ENCODE measurements at regions not wholly inside any gene's neighbourhood (a gene's known extent, or its start where the extent isn't known, plus 50 kb on each side); places are given as distances from the start of the nearest gene placed in this dataset.
"Not testable (repeated sequence)": the region's sequence is repeated elsewhere in the genome, so short reads cannot be mapped to it uniquely, and the experiment has no call there.

DNA sequence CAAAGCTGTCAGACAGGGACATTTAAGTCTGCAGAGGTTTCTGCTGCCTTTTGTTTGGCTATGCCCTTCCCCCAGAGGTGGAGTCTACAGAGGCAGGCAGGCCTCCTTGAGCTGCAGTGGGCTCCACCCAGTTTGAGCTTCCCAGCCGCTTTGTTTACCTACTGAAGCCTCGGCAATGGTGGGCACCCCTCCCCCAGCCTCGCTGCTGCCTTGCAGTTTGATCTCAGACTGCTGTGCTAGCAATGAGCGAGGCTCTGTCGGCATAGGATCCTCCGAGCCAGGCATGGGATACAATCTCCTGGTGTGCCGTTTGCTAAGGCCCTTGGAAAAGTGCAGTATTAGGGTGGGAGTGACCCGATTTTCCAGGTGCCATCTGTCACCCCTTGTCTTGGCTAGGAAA lies 149.4 kb upstream of the PGRMC2 start:
- 92% methylated on average over 8 of the region's 8 CpGs for WGBS (ENCODE audit: insufficient coverage)
- not testable (repeated sequence) for H3K36me3 ChIP-seq (ENCODE audit: control insufficient read depth, insufficient read depth, low read length)

GRCh38 chr4:128429023-128429613 lies 141.5 kb upstream of the PGRMC2 start:
- WGBS (ENCODE audit: insufficient coverage) = 86% methylated on average over 1 of the region's 2 CpGs

More for the DNA sequence above, 149.4 kb upstream of the PGRMC2 start:
- not testable (repeated sequence) for H3K4me1 ChIP-seq (ENCODE audit: control insufficient read depth, insufficient read depth, low read length); H3K4me3 ChIP-seq (ENCODE audit: low read depth, low read length); DNase-seq (ENCODE audit: low read depth in 4 of 6, low spot score in 6 of 6); H3K27me3 ChIP-seq (ENCODE audit: control insufficient read depth, insufficient read depth, low read length); H3K27ac ChIP-seq (ENCODE audit: low read depth, low read length); H3K9me3 ChIP-seq (ENCODE audit: control insufficient read depth, insufficient read depth, low read length)

GRCh38 chr4:128428397-128428796 lies 140.8 kb upstream of the PGRMC2 start:
- Histone ChIP-seq H3K27me3 (ENCODE audit: control insufficient read depth, insufficient read depth, low read length) (no peaks in the 10 kb centered on the region), H3K4me1 (ENCODE audit: control insufficient read depth, insufficient read depth, low read length) (no peaks in the 10 kb centered on the region), H3K36me3 (ENCODE audit: control insufficient read depth, insufficient read depth, low read length) (no peaks in the 10 kb centered on the region), H3K9me3 (ENCODE audit: control insufficient read depth, insufficient read depth, low read length) (no peaks in the 10 kb centered on the region), H3K27ac (ENCODE audit: low read depth, low read length) (no peak overlapping the region), H3K4me3 (ENCODE audit: low read depth, low read length) (no peak overlapping the region)
- no peak for DNase-seq (ENCODE audit: low read depth in 4 of 6, low spot score in 6 of 6)
- no CpG with 5 or more reads among the region's 3 CpGs for WGBS (ENCODE audit: insufficient coverage)

More at GRCh38 chr4:128429023-128429613, 141.5 kb upstream of the PGRMC2 start:
- H3K27me3 ChIP-seq (ENCODE audit: control insufficient read depth, insufficient read depth, low read length); H3K4me3 ChIP-seq (ENCODE audit: low read depth, low read length); H3K27ac ChIP-seq (ENCODE audit: low read depth, low read length); DNase-seq (ENCODE audit: low read depth in 4 of 6, low spot score in 6 of 6); H3K9me3 ChIP-seq (ENCODE audit: control insufficient read depth, insufficient read depth, low read length); H3K36me3 ChIP-seq (ENCODE audit: control insufficient read depth, insufficient read depth, low read length); H3K4me1 ChIP-seq (ENCODE audit: control insufficient read depth, insufficient read depth, low read length): not testable (repeated sequence)

DNA sequence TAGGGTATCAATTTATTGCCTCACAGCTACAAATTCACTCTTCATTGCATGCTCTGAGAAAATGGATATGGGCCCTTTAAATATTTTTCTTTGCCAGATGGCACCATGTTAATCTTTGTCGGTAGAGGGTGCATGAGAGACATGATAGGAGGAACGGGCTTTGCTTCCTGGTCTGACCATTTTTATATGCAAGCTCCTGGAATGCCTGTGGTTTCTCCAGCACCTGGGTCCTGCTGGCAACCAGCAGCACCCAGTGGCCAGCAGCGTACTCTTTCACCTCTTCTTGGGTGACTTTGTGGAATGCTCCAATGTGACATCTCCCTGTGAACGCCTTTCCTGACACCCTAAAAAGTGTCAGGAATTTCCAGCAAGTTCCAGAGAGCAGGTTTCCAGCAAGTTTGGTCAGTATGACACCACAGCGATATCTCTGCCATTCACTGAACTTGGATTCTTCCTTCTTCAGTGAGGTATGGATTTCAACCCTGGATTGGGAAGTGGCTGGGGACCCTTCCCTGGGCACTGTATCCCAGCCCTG lies 140.3 kb upstream of the PGRMC2 start:
- DNase-seq (ENCODE audit: low read depth in 4 of 6, low spot score in 6 of 6) = no peak
- no peak overlapping the region for H3K27ac ChIP-seq (ENCODE audit: low read depth, low read length)
- no peak overlapping the region for H3K4me3 ChIP-seq (ENCODE audit: low read depth, low read length)
- no peaks in the 10 kb centered on the region for H3K9me3 ChIP-seq (ENCODE audit: control insufficient read depth, insufficient read depth, low read length)
- no peaks in the 10 kb centered on the region for H3K4me1 ChIP-seq (ENCODE audit: control insufficient read depth, insufficient read depth, low read length)
- no peaks in the 10 kb centered on the region for H3K27me3 ChIP-seq (ENCODE audit: control insufficient read depth, insufficient read depth, low read length)
- 78% methylated on average over 5 of the region's 5 CpGs for WGBS (ENCODE audit: insufficient coverage)
- no peaks in the 10 kb centered on the region for H3K36me3 ChIP-seq (ENCODE audit: control insufficient read depth, insufficient read depth, low read length)

- Histone ChIP-seq H3K27ac (ENCODE audit: low read depth, low read length) (no peak overlapping the region), H3K4me3 (ENCODE audit: low read depth, low read length) (no peak overlapping the region), H3K27me3 (ENCODE audit: control insufficient read depth, insufficient read depth, low read length) (no peaks in the 10 kb centered on the region), H3K36me3 (ENCODE audit: control insufficient read depth, insufficient read depth, low read length) (no peaks in the 10 kb centered on the region), H3K4me1 (ENCODE audit: control insufficient read depth, insufficient read depth, low read length) (no peaks in the 10 kb centered on the region), H3K9me3 (ENCODE audit: control insufficient read depth, insufficient read depth, low read length) (no peaks in the 10 kb centered on the region)
- WGBS (ENCODE audit: insufficient coverage) = 66% methylated on average over 3 of the region's 4 CpGs
- DNase-seq (ENCODE audit: low read depth in 4 of 6, low spot score in 6 of 6) = no peak
Observed at GRCh38 chr4:128424527-128425497, 137.2 kb upstream of the PGRMC2 start.

GRCh38 chr4:128422296-128422695 lies 134.7 kb upstream of the PGRMC2 start:
- not testable (repeated sequence) for H3K27me3 ChIP-seq (ENCODE audit: control insufficient read depth, insufficient read depth, low read length); H3K36me3 ChIP-seq (ENCODE audit: control insufficient read depth, insufficient read depth, low read length); DNase-seq (ENCODE audit: low read depth in 4 of 6, low spot score in 6 of 6); H3K4me3 ChIP-seq (ENCODE audit: low read depth, low read length); H3K9me3 ChIP-seq (ENCODE audit: control insufficient read depth, insufficient read depth, low read length); H3K4me1 ChIP-seq (ENCODE audit: control insufficient read depth, insufficient read depth, low read length); H3K27ac ChIP-seq (ENCODE audit: low read depth, low read length)
- 93% methylated on average over 4 of the region's 5 CpGs for whole genome bisulfite sequencing (ENCODE audit: insufficient coverage)

GRCh38 chr4:128416921-128417320 lies 129.3 kb upstream of the PGRMC2 start:
- peak in 1 of 6 donors; percentile 9 for DNase-seq (ENCODE audit: low read depth in 4 of 6, low spot score in 6 of 6)
- WGBS (ENCODE audit: insufficient coverage) = 75% methylated on average over 1 of the region's 3 CpGs
- Histone ChIP-seq H3K27me3 (ENCODE audit: control insufficient read depth, insufficient read depth, low read length) (no peaks in the 10 kb centered on the region), H3K36me3 (ENCODE audit: control insufficient read depth, insufficient read depth, low read length) (no peaks in the 10 kb centered on the region), H3K4me1 (ENCODE audit: control insufficient read depth, insufficient read depth, low read length) (no peaks in the 10 kb centered on the region), H3K9me3 (ENCODE audit: control insufficient read depth, insufficient read depth, low read length) (no peaks in the 10 kb centered on the region), H3K4me3 (ENCODE audit: low read depth, low read length) (no peak overlapping the region), H3K27ac (ENCODE audit: low read depth, low read length) (no peak overlapping the region)

DNA sequence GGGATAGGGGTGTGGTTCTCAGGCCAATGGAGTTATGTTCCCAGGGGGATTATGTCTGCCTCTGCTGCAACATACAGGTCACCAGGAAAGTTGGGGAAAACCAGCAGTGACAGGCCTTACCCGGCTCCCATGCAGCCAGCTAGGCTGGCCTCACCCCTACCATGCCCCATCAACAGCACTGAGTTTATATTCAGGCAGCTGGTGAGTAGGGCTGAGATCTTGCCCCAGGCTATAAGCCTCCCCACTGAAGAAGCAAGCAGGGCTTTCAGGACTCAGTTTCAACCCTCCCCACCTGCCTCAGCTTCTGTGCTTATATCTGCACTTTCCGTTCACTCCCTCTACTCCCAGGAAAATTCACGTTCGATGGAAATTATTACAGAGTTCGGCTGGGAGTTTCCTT lies 122.4 kb upstream of the PGRMC2 start:
- 92% methylated on average over 5 of the region's 5 CpGs for WGBS (ENCODE audit: insufficient coverage)
- no peak for DNase-seq (ENCODE audit: low read depth in 4 of 6, low spot score in 6 of 6)
- no peaks in the 10 kb centered on the region for H3K4me1 ChIP-seq (ENCODE audit: control insufficient read depth, insufficient read depth, low read length)
- no peaks in the 10 kb centered on the region for H3K27me3 ChIP-seq (ENCODE audit: control insufficient read depth, insufficient read depth, low read length)
- no peak overlapping the region for H3K4me3 ChIP-seq (ENCODE audit: low read depth, low read length)
- H3K36me3 ChIP-seq (ENCODE audit: control insufficient read depth, insufficient read depth, low read length) = no peaks in the 10 kb centered on the region
- H3K9me3 ChIP-seq (ENCODE audit: control insufficient read depth, insufficient read depth, low read length) = no peaks in the 10 kb centered on the region
- H3K27ac ChIP-seq (ENCODE audit: low read depth, low read length) = no peak overlapping the region

- peaks cover 3% of the 10 kb centered on the region for H3K9me3 ChIP-seq (ENCODE audit: control insufficient read depth, insufficient read depth, low read length)
- H3K4me1 ChIP-seq (ENCODE audit: control insufficient read depth, insufficient read depth, low read length) = no peaks in the 10 kb centered on the region
- H3K27ac ChIP-seq (ENCODE audit: low read depth, low read length) = no peak overlapping the region
- 89% methylated on average over 2 of the region's 2 CpGs for WGBS (ENCODE audit: insufficient coverage)
- no peaks in the 10 kb centered on the region for H3K36me3 ChIP-seq (ENCODE audit: control insufficient read depth, insufficient read depth, low read length)
- H3K4me3 ChIP-seq (ENCODE audit: low read depth, low read length) = no peak overlapping the region
- H3K27me3 ChIP-seq (ENCODE audit: control insufficient read depth, insufficient read depth, low read length) = no peaks in the 10 kb centered on the region
- DNase-seq (ENCODE audit: low read depth in 4 of 6, low spot score in 6 of 6) = no peak
Observed at GRCh38 chr4:128403586-128403985, 116.0 kb upstream of the PGRMC2 start.

Data from spinal cord (tissue), 9 donors.